Duodenal mucosa (tissue), 2 donors: ENCODE measurements at regions not wholly inside any gene's neighbourhood (a gene's known extent, or its start where the extent isn't known, plus 50 kb on each side); places are given as distances from the start of the nearest gene placed in this dataset.

Source experiments
- H3K27ac ChIP-seq: one replicate; pipeline ENCODE4 v1.7.0; 2013; ENCODE audit warnings: low read depth, low read length
- H3K27me3 ChIP-seq, 2 donors: one replicate each; pipeline ENCODE4 v1.7.0; 2013; ENCODE audit warnings: low read length in 2 of 2, control low read depth in 1 of 2; ENCODE audit not compliant: insufficient read depth in 2 of 2, control insufficient read depth in 1 of 2
- H3K36me3 ChIP-seq, 2 donors: one replicate each; pipeline ENCODE4 v1.7.0; 2013; ENCODE audit warnings: low read length in 2 of 2, control low read depth in 1 of 2; ENCODE audit not compliant: insufficient read depth in 2 of 2, control insufficient read depth in 1 of 2
- H3K4me1 ChIP-seq, 2 donors: one replicate each; pipeline ENCODE4 v1.7.0; 2013; ENCODE audit warnings: low read length in 2 of 2, control low read depth in 1 of 2; ENCODE audit not compliant: insufficient read depth in 2 of 2, control insufficient read depth in 1 of 2
- H3K4me3 ChIP-seq, 2 donors: one replicate each; pipeline ENCODE4 v1.7.0; 2013; ENCODE audit warnings: low read length in 2 of 2, low read depth in 1 of 2
- H3K9ac ChIP-seq, 2 donors: one replicate each; pipeline ENCODE4 v1.7.0; 2013; ENCODE audit warnings: low read length in 2 of 2, low read depth in 1 of 2
- H3K9me3 ChIP-seq, 2 donors: one replicate each; pipeline ENCODE4 v1.7.0; 2013; ENCODE audit warnings: low read length in 2 of 2, control low read depth in 1 of 2; ENCODE audit not compliant: control insufficient read depth in 1 of 2

- Histone ChIP-seq H3K4me3 (no peak overlapping the region), H3K27me3 (no peaks in the 10 kb centered on the region), H3K9me3 (no peaks in the 10 kb centered on the region), H3K4me1 (no peaks in the 10 kb centered on the region), H3K36me3 (no peaks in the 10 kb centered on the region), H3K9ac (no peak overlapping the region), H3K27ac (no peak overlapping the region)
Observed at GRCh38 chr1:83103341-83103740, 895.6 kb downstream of the TTLL7 start.

- no peak overlapping the region for H3K9ac ChIP-seq
- no peaks in the 10 kb centered on the region for H3K27me3 ChIP-seq
- no peaks in the 10 kb centered on the region for H3K9me3 ChIP-seq
- no peak overlapping the region for H3K27ac ChIP-seq
- H3K4me3 ChIP-seq = no peak overlapping the region
- H3K36me3 ChIP-seq = no peaks in the 10 kb centered on the region
- H3K4me1 ChIP-seq = no peaks in the 10 kb centered on the region
Observed at GRCh38 chr1:83102630-83103071, 896.3 kb downstream of the TTLL7 start.

DNA sequence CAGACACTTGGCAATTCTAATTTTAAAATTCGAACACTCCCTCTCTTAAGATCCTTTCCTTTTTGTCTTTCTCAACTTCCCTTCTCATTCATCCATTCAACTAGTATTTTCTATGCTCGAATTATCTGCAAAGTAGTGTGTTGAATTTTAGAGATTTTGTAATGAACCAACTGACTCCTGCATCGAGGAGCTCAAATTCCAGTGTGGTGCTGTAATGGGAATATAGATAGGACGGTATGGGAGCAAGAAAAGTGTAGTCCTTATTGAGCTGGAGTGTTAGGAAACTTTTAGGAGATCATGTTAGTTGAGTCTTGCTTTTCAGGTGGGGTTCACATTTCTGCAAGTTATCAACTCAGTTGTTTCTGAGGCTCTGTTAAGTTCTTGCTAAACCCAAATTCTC is 897.5 kb downstream of the TTLL7 start:
- H3K9me3 ChIP-seq = no peaks in the 10 kb centered on the region
- H3K4me1 ChIP-seq = no peaks in the 10 kb centered on the region
- no peaks in the 10 kb centered on the region for H3K27me3 ChIP-seq
- no peaks in the 10 kb centered on the region for H3K36me3 ChIP-seq
- no peak overlapping the region for H3K9ac ChIP-seq
- no peak overlapping the region for H3K27ac ChIP-seq
- H3K4me3 ChIP-seq = no peak overlapping the region

DNA sequence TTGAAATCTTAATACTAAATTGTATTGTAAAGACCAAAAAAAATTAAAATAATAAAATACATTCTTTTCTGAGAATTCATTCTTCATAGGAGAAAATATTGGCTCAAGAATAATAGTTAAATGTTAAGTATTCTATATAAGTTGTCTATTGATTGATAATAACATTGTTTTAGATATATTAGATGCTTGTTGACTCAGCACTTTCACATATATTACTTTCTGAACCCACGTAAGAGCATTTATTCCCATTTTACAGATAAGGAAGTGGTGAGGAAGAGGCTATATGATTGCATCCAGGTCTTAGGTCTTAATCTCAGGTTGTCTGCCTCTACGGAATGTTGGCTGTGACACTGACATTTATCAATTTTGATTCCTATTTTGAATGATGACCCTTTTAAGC is 898.8 kb downstream of the TTLL7 start:
- Histone ChIP-seq H3K27ac (no peak overlapping the region), H3K4me1 (no peaks in the 10 kb centered on the region), H3K36me3 (no peaks in the 10 kb centered on the region), H3K4me3 (no peak overlapping the region), H3K9me3 (no peaks in the 10 kb centered on the region), H3K9ac (no peak overlapping the region), H3K27me3 (no peaks in the 10 kb centered on the region)

- no peak overlapping the region for H3K9ac ChIP-seq
- H3K27ac ChIP-seq = no peak overlapping the region
- no peaks in the 10 kb centered on the region for H3K36me3 ChIP-seq
- H3K4me3 ChIP-seq = no peak overlapping the region
- no peaks in the 10 kb centered on the region for H3K27me3 ChIP-seq
- no peaks in the 10 kb centered on the region for H3K4me1 ChIP-seq
- H3K9me3 ChIP-seq = no peaks in the 10 kb centered on the region
Observed at GRCh38 chr1:83098791-83099190, 900.1 kb downstream of the TTLL7 start.

- no peak overlapping the region for H3K4me3 ChIP-seq
- no peak overlapping the region for H3K27ac ChIP-seq
- no peaks in the 10 kb centered on the region for H3K4me1 ChIP-seq
- no peaks in the 10 kb centered on the region for H3K27me3 ChIP-seq
- H3K9me3 ChIP-seq = no peaks in the 10 kb centered on the region
- H3K36me3 ChIP-seq = no peaks in the 10 kb centered on the region
- H3K9ac ChIP-seq = no peak overlapping the region
Observed at GRCh38 chr1:83098131-83098530, 900.8 kb downstream of the TTLL7 start.

DNA sequence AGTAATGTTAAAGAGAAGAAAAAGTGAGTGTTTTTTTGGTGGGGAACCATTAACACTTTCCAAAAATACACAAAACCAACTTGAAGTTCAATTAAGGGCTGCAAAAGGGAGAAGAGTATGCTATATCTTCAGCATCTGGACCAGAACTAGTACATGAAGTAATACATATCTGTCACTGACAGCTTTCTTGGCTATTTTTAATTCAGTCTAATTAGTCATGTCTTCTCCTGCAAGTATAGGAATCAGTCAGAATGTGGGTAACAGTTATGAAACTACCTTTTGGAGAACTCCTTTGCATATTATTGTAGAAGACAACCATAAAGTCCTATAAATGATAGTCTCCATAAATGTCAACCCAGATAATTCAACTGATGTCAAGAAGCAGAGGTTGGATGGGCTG is 901.2 kb downstream of the TTLL7 start:
- no peak overlapping the region for H3K9ac ChIP-seq
- H3K36me3 ChIP-seq = no peaks in the 10 kb centered on the region
- no peaks in the 10 kb centered on the region for H3K4me1 ChIP-seq
- no peaks in the 10 kb centered on the region for H3K27me3 ChIP-seq
- no peak overlapping the region for H3K27ac ChIP-seq
- H3K9me3 ChIP-seq = no peaks in the 10 kb centered on the region
- H3K4me3 ChIP-seq = no peak overlapping the region

GRCh38 chr1:83095570-83095969 is 903.4 kb downstream of the TTLL7 start:
- Histone ChIP-seq H3K4me3 (no peak overlapping the region), H3K9ac (no peak overlapping the region), H3K27me3 (no peaks in the 10 kb centered on the region), H3K27ac (no peak overlapping the region), H3K4me1 (no peaks in the 10 kb centered on the region), H3K9me3 (no peaks in the 10 kb centered on the region), H3K36me3 (no peaks in the 10 kb centered on the region)

DNA sequence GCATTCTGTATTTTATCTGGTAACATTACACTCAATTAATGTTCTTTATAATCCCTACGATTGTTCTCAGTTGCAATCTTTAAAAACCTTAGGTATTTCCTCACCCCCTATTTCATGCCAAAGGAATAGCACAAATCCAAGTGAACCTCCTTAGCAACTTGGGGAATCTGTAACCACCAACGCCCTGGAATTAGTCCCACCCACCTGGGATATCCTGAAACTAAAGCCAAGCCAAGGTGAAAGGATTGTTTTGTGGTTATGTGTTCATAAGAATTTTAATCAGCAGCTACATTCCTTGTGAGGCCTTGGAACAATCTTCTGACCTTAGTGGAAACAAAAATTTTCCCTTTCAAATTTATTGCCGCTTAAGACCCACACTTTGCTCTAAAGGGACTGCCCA is 908.7 kb downstream of the TTLL7 start:
- Histone ChIP-seq H3K27ac (no peak overlapping the region), H3K36me3 (no peaks in the 10 kb centered on the region), H3K4me3 (no peak overlapping the region), H3K9me3 (no peaks in the 10 kb centered on the region), H3K27me3 (no peaks in the 10 kb centered on the region), H3K4me1 (no peaks in the 10 kb centered on the region), H3K9ac (no peak overlapping the region)

DNA sequence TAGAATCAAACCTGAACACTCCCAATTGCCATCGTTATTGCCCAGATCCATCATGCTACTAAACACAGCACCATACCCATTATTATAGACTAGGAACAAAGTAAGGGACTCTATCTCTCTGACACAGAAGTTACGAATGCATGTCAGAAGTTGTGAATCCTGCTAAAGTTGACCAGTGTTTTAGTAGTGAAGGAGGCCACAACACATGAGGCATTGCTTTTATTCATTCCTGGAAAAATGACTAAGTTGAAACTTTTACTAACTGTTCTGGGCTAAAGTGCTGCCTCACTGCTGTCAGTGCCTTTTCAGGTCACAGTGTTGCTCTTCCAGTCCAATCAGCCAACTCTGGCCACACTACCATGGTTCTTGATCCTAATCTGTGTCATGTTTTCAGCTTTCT is 911.1 kb downstream of the TTLL7 start:
- Histone ChIP-seq H3K4me3 (no peak overlapping the region), H3K27me3 (no peaks in the 10 kb centered on the region), H3K27ac (no peak overlapping the region), H3K9ac (no peak overlapping the region), H3K4me1 (no peaks in the 10 kb centered on the region), H3K9me3 (no peaks in the 10 kb centered on the region), H3K36me3 (no peaks in the 10 kb centered on the region)

GRCh38 chr1:83086986-83087512 is 911.9 kb downstream of the TTLL7 start:
- Histone ChIP-seq H3K9ac (no peak overlapping the region), H3K4me1 (no peaks in the 10 kb centered on the region), H3K27me3 (no peaks in the 10 kb centered on the region), H3K36me3 (no peaks in the 10 kb centered on the region), H3K4me3 (no peak overlapping the region), H3K27ac (no peak overlapping the region), H3K9me3 (no peaks in the 10 kb centered on the region)
